ENCODE measurements at regions not wholly inside any gene's neighbourhood (a gene's known extent, or its start where the extent isn't known, plus 50 kb on each side); places are given as distances from the start of the nearest gene placed in this dataset.
"Not testable (repeated sequence)": the region's sequence is repeated elsewhere in the genome, so short reads cannot be mapped to it uniquely, and the experiment has no call there.

GRCh38 chr2:114350186-114350725 lies 92.2 kb upstream of the DPP10 start:
- no peak for DNase-seq
- 57 to 60% methylated on average over 3 of the region's 3 CpGs for WGBS, 2 donors
- Histone ChIP-seq H3K27me3 (no peaks in the 10 kb centered on the region), H3K36me3 (no peaks in the 10 kb centered on the region), H3K4me3 (replicated peaks in 1 of 3) (no peak overlapping the region), H3K4me1 (no peaks in the 10 kb centered on the region), H3K27ac (no peak overlapping the region), H3K9me3 (no peaks in the 10 kb centered on the region)
- no peak for TF ChIP-seq CTCF (IDR thresholded peaks at IDR 0.05)
- TF ChIP-seq POLR2A (IDR thresholded peaks at IDR 0.05), result no peak
- intact Hi-C loops (cut with DNase I), result no loop called here

GRCh38 chr2:114352988-114353387 lies 89.5 kb upstream of the DPP10 start:
- Histone ChIP-seq H3K27me3 (no peaks in the 10 kb centered on the region), H3K4me1 (no peaks in the 10 kb centered on the region), H3K36me3 (no peaks in the 10 kb centered on the region), H3K4me3 (replicated peaks in 1 of 3) (no peak overlapping the region), H3K27ac (no peak overlapping the region), H3K9me3 (no peaks in the 10 kb centered on the region)
- DNase-seq, result no peak
- TF ChIP-seq CTCF (IDR thresholded peaks at IDR 0.05) (no peak), POLR2A (IDR thresholded peaks at IDR 0.05) (no peak)
- intact Hi-C loops (cut with DNase I), result no loop called here
- WGBS, 2 donors, result 94 to 100% methylated on average over 1 of the region's 1 CpG

GRCh38 chr2:114354199-114354598 lies 88.2 kb upstream of the DPP10 start:
- intact Hi-C loops (cut with DNase I), result no loop called here
- WGBS, 2 donors, result 95 to 97% methylated on average over 2 of the region's 2 CpGs
- Histone ChIP-seq H3K9me3 (no peaks in the 10 kb centered on the region), H3K27me3 (no peaks in the 10 kb centered on the region), H3K4me1 (no peaks in the 10 kb centered on the region), H3K27ac (no peak overlapping the region), H3K36me3 (no peaks in the 10 kb centered on the region), H3K4me3 (replicated peaks in 1 of 3) (no peak overlapping the region)
- no peak for DNase-seq
- no peak for TF ChIP-seq CTCF (IDR thresholded peaks at IDR 0.05)
- no peak for TF ChIP-seq POLR2A (IDR thresholded peaks at IDR 0.05)

- intact Hi-C loops (cut with DNase I), result no loop called here
- Histone ChIP-seq H3K27ac (no peak overlapping the region), H3K4me3 (replicated peaks in 1 of 3) (no peak overlapping the region), H3K27me3 (no peaks in the 10 kb centered on the region), H3K36me3 (no peaks in the 10 kb centered on the region), H3K4me1 (no peaks in the 10 kb centered on the region), H3K9me3 (no peaks in the 10 kb centered on the region)
- WGBS, 2 donors, result 69 to 70% methylated on average over 2 of the region's 2 CpGs
- no peak for DNase-seq
- TF ChIP-seq CTCF (IDR thresholded peaks at IDR 0.05) (no peak), POLR2A (IDR thresholded peaks at IDR 0.05) (no peak)
Observed at GRCh38 chr2:114368705-114369104, 73.7 kb upstream of the DPP10 start.

GRCh38 chr2:114371721-114372120 lies 70.7 kb upstream of the DPP10 start:
- H3K27ac ChIP-seq; H3K9me3 ChIP-seq; H3K4me1 ChIP-seq; DNase-seq; intact Hi-C loops (cut with DNase I); H3K27me3 ChIP-seq; H3K4me3 ChIP-seq (replicated peaks in 1 of 3); H3K36me3 ChIP-seq: not testable (repeated sequence)

- no peak overlapping the region for H3K27ac ChIP-seq
- H3K9me3 ChIP-seq, result no peaks in the 10 kb centered on the region
- no peaks in the 10 kb centered on the region for H3K4me1 ChIP-seq
- DNase-seq, result no peak
- no peak for TF ChIP-seq CTCF (IDR thresholded peaks at IDR 0.05)
- no peak for TF ChIP-seq POLR2A (IDR thresholded peaks at IDR 0.05)
- H3K4me3 ChIP-seq (replicated peaks in 1 of 3), result no peak overlapping the region
- intact Hi-C loops (cut with DNase I), result no loop called here
- no peaks in the 10 kb centered on the region for H3K36me3 ChIP-seq
- H3K27me3 ChIP-seq, result no peaks in the 10 kb centered on the region
Observed at GRCh38 chr2:114373591-114373990, 68.8 kb upstream of the DPP10 start.

Data from thyroid gland (tissue), 4 donors.